HCT116 (cell line): ENCODE measurements at regions not wholly inside any gene's neighbourhood (a gene's known extent, or its start where the extent isn't known, plus 50 kb on each side); places are given as distances from the start of the nearest gene placed in this dataset.

Source experiments
- ATAC-seq: fragments of 200-7000 bp; cut with Tn5 transposase; 2 replicates; pipeline ENCODE4 v1.9.1; 2020; ENCODE audit warnings: mild to moderate bottlenecking, moderate library complexity
- BruUV-seq: library from RNA; stranded (reverse); fragments of 400-500 nt; replicated peaks from 2 replicates; lab custom pipeline; 2021; lab: Mats Ljungman, UMichigan
- CTCF ChIA-PET: fragments of 300-600 bp; sonication (Branson Sonifier 250); formaldehyde crosslinking; loops from one replicate; lab custom pipeline; 2021; ENCODE audit warnings: antibody characterized with exemption; lab: Charles Lee
- POLR2A ChIA-PET: fragments of 300-600, 350-600 bp; sonication (Branson Sonifier 250); formaldehyde crosslinking; loops from one replicate; lab custom pipeline; 2021; ENCODE audit warnings: antibody characterized with exemption; lab: Charles Lee
- RAD21 ChIA-PET, 2 experiments: fragments of 300-600 bp; sonication (Branson Sonifier 250); formaldehyde crosslinking; loops; one replicate each; lab custom pipeline; 2023; ENCODE audit warnings: low total read pairs in 2 of 2; ENCODE audit not compliant: uncharacterized antibody in 2 of 2, unreplicated experiment in 2 of 2, low non-redundant PET in 1 of 2; lab: Charles Lee
- DNase-seq: peaks from one replicate; pipeline ENCODE4 v3.0.0-alpha.2; 2010; ENCODE audit warnings: low read depth, low spot score
- H2AFZ ChIP-seq: fragments of 200-600 bp; shearing (Covaris generic), sonication (generic); 2 replicates; pipeline ENCODE4 v1.6.1; 2017; ENCODE audit warnings: low read depth, mixed run types, mixed read lengths, antibody characterized with exemption, low read length; ENCODE audit not compliant: poor library complexity, severe bottlenecking
- H3K27ac ChIP-seq: 2 replicates; pipeline ENCODE4 v1.5.1; 2012; ENCODE audit warnings: low read depth, low read length
- H3K27me3 ChIP-seq: fragments of 200-600 bp; sonication (generic); 2 replicates; pipeline ENCODE4 v1.6.1; 2016; ENCODE audit warnings: mixed run types, low read length, mixed read lengths; ENCODE audit not compliant: insufficient read depth
- H3K36me3 ChIP-seq, 2 experiments: fragments of 200-500 bp in 1 of 2; fragments of 200-600 bp in 1 of 2; sonication (Bioruptor generic) in 1 of 2; sonication (generic) in 1 of 2; 2 replicates each; pipeline versions ENCODE4 v1.5.1 to v1.6.1; 2014 to 2016; ENCODE audit warnings: low read length in 2 of 2, inconsistent platforms in 1 of 2, mixed read lengths in 1 of 2, mixed run types in 1 of 2; ENCODE audit not compliant: insufficient read depth in 2 of 2, control insufficient read depth in 1 of 2
- H3K4me1 ChIP-seq, 2 experiments: fragments of 200-600 bp in 1 of 2; sonication (generic) in 1 of 2; 2 replicates each; pipeline versions ENCODE4 v1.5.1 to v1.6.1; 2012 to 2017; ENCODE audit warnings: low read length in 2 of 2, inconsistent platforms in 1 of 2, mild to moderate bottlenecking in 1 of 2, mixed read lengths in 1 of 2, mixed run types in 1 of 2, moderate library complexity in 1 of 2; ENCODE audit not compliant: insufficient read depth in 2 of 2, control insufficient read depth in 1 of 2
- H3K4me2 ChIP-seq: fragments of 200-600 bp; sonication (generic); 2 replicates; pipeline ENCODE4 v1.6.1; 2017; ENCODE audit warnings: mixed run types, low read length, mixed read lengths
- H3K4me3 ChIP-seq, 2 experiments: fragments of 200-600 bp in 1 of 2; sonication (generic) in 1 of 2; replicated peaks in 1 of 2; 2 replicates each; pipeline ENCODE4 v1.5.1; 2011 to 2016; ENCODE audit warnings: low read length in 2 of 2, control low read depth in 1 of 2, low read depth in 1 of 2, mild to moderate bottlenecking in 1 of 2, mixed read lengths in 1 of 2, mixed run types in 1 of 2
- H3K79me2 ChIP-seq: fragments of 200-600 bp; sonication (generic); 2 replicates; pipeline ENCODE4 v1.6.1; 2017; ENCODE audit warnings: mild to moderate bottlenecking, mixed run types, low read length, moderate library complexity, mixed read lengths; ENCODE audit not compliant: insufficient read depth
- H3K9ac ChIP-seq: fragments of 200-600 bp; sonication (generic); 2 replicates; pipeline ENCODE4 v1.6.1; 2016; ENCODE audit warnings: low read length, mixed read lengths
- H3K9me2 ChIP-seq: fragments of 200-600 bp; sonication (generic), shearing (Covaris generic); 2 replicates; pipeline ENCODE4 v1.6.1; 2017; ENCODE audit warnings: mixed run types, mild to moderate bottlenecking, moderate library complexity; ENCODE audit not compliant: insufficient read depth
- H3K9me3 ChIP-seq, 2 experiments: fragments of 200-500 bp in 1 of 2; fragments of 200-600 bp in 1 of 2; sonication (Bioruptor generic) in 1 of 2; sonication (generic) in 1 of 2; 2 replicates each; pipeline ENCODE4 v1.6.1; 2014 to 2017; ENCODE audit warnings: low read length in 2 of 2, mixed read lengths in 2 of 2, inconsistent platforms in 1 of 2, low read depth in 1 of 2, mild to moderate bottlenecking in 1 of 2, mixed run types in 1 of 2, moderate library complexity in 1 of 2; ENCODE audit not compliant: control insufficient read depth in 1 of 2, insufficient read depth in 1 of 2
- H4K20me1 ChIP-seq: fragments of 200-600 bp; sonication (generic), shearing (Covaris generic); 2 replicates; pipeline ENCODE4 v1.6.1; 2017; ENCODE audit warnings: mixed run types, mild to moderate bottlenecking, moderate library complexity; ENCODE audit not compliant: insufficient read depth
- CBX3 ChIP-seq: IDR thresholded peaks from 2 replicates; pipeline ENCODE4 v1.6.1; 2012; ENCODE audit warnings: low read depth
- ELF1 ChIP-seq: IDR thresholded peaks from 2 replicates; pipeline ENCODE4 v1.6.1; 2012; ENCODE audit warnings: low read depth, borderline replicate concordance
- EZH2 ChIP-seq: fragments of 200-600 bp; sonication (generic); IDR thresholded peaks from 2 replicates; pipeline ENCODE4 v1.6.1; 2017; ENCODE audit warnings: antibody characterized with exemption, mixed run types
- FOSL1 ChIP-seq: IDR thresholded peaks from 2 replicates; pipeline ENCODE4 v1.6.1; 2012; ENCODE audit warnings: low read depth
- JUND ChIP-seq: IDR thresholded peaks from 2 replicates; pipeline ENCODE4 v1.6.1; 2012
- RAD21 ChIP-seq: IDR thresholded peaks from 2 replicates; pipeline ENCODE4 v1.6.1; 2012; ENCODE audit warnings: low read depth, mild to moderate bottlenecking
- SIN3A ChIP-seq: IDR thresholded peaks from 2 replicates; pipeline ENCODE4 v1.6.1; 2012; ENCODE audit warnings: low read depth
- SRF ChIP-seq: IDR thresholded peaks from 2 replicates; pipeline ENCODE4 v1.6.1; 2012; ENCODE audit warnings: low read depth
- TCF7L2 ChIP-seq: IDR thresholded peaks from 2 replicates; pipeline ENCODE4 v1.7.0; 2011; ENCODE audit warnings: borderline replicate concordance, inconsistent platforms; ENCODE audit not compliant: insufficient read depth, insufficient read length; ENCODE audit errors: extremely low read depth
- YY1 ChIP-seq: IDR thresholded peaks from 2 replicates; pipeline ENCODE4 v1.6.1; 2011; ENCODE audit warnings: low read length, low read depth, moderate library complexity, mild to moderate bottlenecking; ENCODE audit not compliant: insufficient replicate concordance; ENCODE audit errors: extremely low read depth
- ZBTB33 ChIP-seq: IDR thresholded peaks from 2 replicates; pipeline ENCODE4 v1.6.1; 2011; ENCODE audit warnings: mild to moderate bottlenecking, low read length, moderate library complexity; ENCODE audit not compliant: insufficient replicate concordance; ENCODE audit errors: extremely low read depth
- ZNF274 ChIP-seq: fragments of 200-500 bp; sonication (Bioruptor generic); IDR thresholded peaks from 2 replicates; pipeline ENCODE4 v1.6.1; 2014; ENCODE audit warnings: mild to moderate bottlenecking, low read depth, low read length, inconsistent platforms
- intact Hi-C: fragments of 100-400 bp; cut with micrococcal nuclease; formaldehyde crosslinking; loops from 2 replicates; pipeline ENCODE4 v1.10.0; 2022
- TF ChIP-seq, protein P1 (sequence below): IDR thresholded peaks from 2 replicates; pipeline ENCODE4 v1.6.1; 2012
- TF ChIP-seq, protein P2 (sequence below), 3 experiments: fragments of 200-600 bp in 1 of 3; sonication (generic) in 1 of 3; IDR thresholded peaks in 2 of 3; conservative IDR thresholded peaks in 1 of 3; 2 replicates each; pipeline ENCODE4 v1.5.1; 2012 to 2017; ENCODE audit warnings: low read depth in 2 of 3, low read length in 2 of 3, antibody characterized with exemption in 1 of 3, borderline replicate concordance in 1 of 3, control low read depth in 1 of 3, mild to moderate bottlenecking in 1 of 3, mixed read lengths in 1 of 3, mixed run types in 1 of 3, moderate library complexity in 1 of 3; ENCODE audit not compliant: insufficient read depth in 1 of 3

- TF ChIP-seq YY1: no peak
- TF ChIP-seq, protein P1, sequence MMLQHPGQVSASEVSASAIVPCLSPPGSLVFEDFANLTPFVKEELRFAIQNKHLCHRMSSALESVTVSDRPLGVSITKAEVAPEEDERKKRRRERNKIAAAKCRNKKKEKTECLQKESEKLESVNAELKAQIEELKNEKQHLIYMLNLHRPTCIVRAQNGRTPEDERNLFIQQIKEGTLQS: no peak
- TF ChIP-seq ELF1: no peak
- TF ChIP-seq ZNF274: no peak
- TF ChIP-seq EZH2: no peak
- TF ChIP-seq SRF: no peak
- TF ChIP-seq FOSL1: no peak
- no peak for TF ChIP-seq RAD21
- TF ChIP-seq, protein P2, sequence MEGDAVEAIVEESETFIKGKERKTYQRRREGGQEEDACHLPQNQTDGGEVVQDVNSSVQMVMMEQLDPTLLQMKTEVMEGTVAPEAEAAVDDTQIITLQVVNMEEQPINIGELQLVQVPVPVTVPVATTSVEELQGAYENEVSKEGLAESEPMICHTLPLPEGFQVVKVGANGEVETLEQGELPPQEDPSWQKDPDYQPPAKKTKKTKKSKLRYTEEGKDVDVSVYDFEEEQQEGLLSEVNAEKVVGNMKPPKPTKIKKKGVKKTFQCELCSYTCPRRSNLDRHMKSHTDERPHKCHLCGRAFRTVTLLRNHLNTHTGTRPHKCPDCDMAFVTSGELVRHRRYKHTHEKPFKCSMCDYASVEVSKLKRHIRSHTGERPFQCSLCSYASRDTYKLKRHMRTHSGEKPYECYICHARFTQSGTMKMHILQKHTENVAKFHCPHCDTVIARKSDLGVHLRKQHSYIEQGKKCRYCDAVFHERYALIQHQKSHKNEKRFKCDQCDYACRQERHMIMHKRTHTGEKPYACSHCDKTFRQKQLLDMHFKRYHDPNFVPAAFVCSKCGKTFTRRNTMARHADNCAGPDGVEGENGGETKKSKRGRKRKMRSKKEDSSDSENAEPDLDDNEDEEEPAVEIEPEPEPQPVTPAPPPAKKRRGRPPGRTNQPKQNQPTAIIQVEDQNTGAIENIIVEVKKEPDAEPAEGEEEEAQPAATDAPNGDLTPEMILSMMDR (IDR thresholded peaks at IDR 0.05 in 2 of 3, conservative IDR thresholded peaks at IDR 0.05 in 1 of 3; ENCODE audit: borderline replicate concordance in 1 of 3, insufficient read depth in 1 of 3, low read depth in 2 of 3, low read length in 2 of 3): no peak
- TF ChIP-seq JUND: no peak
- no peak for TF ChIP-seq ZBTB33
- TF ChIP-seq TCF7L2: no peak
- no peak for TF ChIP-seq SIN3A
- TF ChIP-seq CBX3: no peak
- no peaks in the 10 kb centered on the region for H3K27me3 ChIP-seq
- RAD21 ChIA-PET: no interaction called here
- ATAC-seq (no peak), DNase-seq (no peak)
- H3K36me3 ChIP-seq: no peaks in the 10 kb centered on the region
- no TSS peak for BruUV-seq
- CTCF ChIA-PET: no interaction called here
- H3K9me2 ChIP-seq: no peaks in the 10 kb centered on the region
- no peaks in the 10 kb centered on the region for H4K20me1 ChIP-seq
- POLR2A ChIA-PET: no interaction called here
- no peak overlapping the region for H3K4me3 ChIP-seq
- H3K27ac ChIP-seq: no peak overlapping the region
- H3K79me2 ChIP-seq: no peaks in the 10 kb centered on the region
- H3K9ac ChIP-seq: no peak overlapping the region
- H3K9me3 ChIP-seq: peaks cover 20 to 36% of the 10 kb centered on the region in 2 experiments; a peak in 2 of 4 replicates
- no peaks in the 10 kb centered on the region for H3K4me1 ChIP-seq
- no peak overlapping the region for H3K4me2 ChIP-seq
- no peak overlapping the region for H2AFZ ChIP-seq
- intact Hi-C loops: no loop called here
These were observed 1203.2 kb downstream of the SORCS3 start for GRCh38 chr10:105844241-105844640.
